HepG2 (cell line): ENCODE measurements at regions not wholly inside any gene's neighbourhood (a gene's known extent, or its start where the extent isn't known, plus 50 kb on each side); places are given as distances from the start of the nearest gene placed in this dataset.
"Not testable (repeated sequence)": the region's sequence is repeated elsewhere in the genome, so short reads cannot be mapped to it uniquely, and the experiment has no call there.

ENCODE experiments used
- ATAC-seq: fragments of 200-7000 bp; cut with Tn5 transposase; 3 replicates; pipeline ENCODE4 v1.9.1; 2020; ENCODE audit warnings: mild to moderate bottlenecking, moderate library complexity
- BruUV-seq: library from RNA; stranded (reverse); fragments of 400-500 nt; replicated peaks from 2 replicates; lab custom pipeline; 2021; lab: Mats Ljungman, UMichigan
- CTCF ChIA-PET: fragments of 300-600 bp; formaldehyde crosslinking; extraction: SDS; loops from one replicate; lab custom pipeline; 2021; ENCODE audit warnings: low total read pairs, inconsistent platforms, low intra/inter-chr PET ratio; lab: Yijun Ruan, JAX
- POLR2A ChIA-PET: fragments of 350-600 bp; sonication (Branson Sonifier 250); formaldehyde crosslinking; loops from one replicate; lab custom pipeline; 2020; ENCODE audit warnings: antibody characterized with exemption, inconsistent platforms; lab: Yijun Ruan, JAX
- DNase-seq: peaks from one replicate; pipeline ENCODE4 v3.0.0-alpha.2; 2015; ENCODE audit warnings: low spot score
- FAIRE-seq: peaks from 3 replicates; lab custom pipeline; 2011; peaks lifted over from hg19 to GRCh38; lab: Jason Lieb, UNC
- H2AFZ ChIP-seq: one replicate; pipeline ENCODE4 v1.6.1; 2011; ENCODE audit warnings: low read length, inconsistent platforms
- H3K27ac ChIP-seq: fragments of 300-600 bp; 3 replicates; pipeline ENCODE4 v1.8.0; 2011; ENCODE audit warnings: mixed run types, mild to moderate bottlenecking, mixed read lengths, low read length, inconsistent platforms; ENCODE audit not compliant: insufficient read depth; ENCODE audit errors: extremely low read length
- H3K27me3 ChIP-seq, 2 experiments: fragments of 200-600 bp in 1 of 2; 2 replicates in 1 of 2; 3 replicates in 1 of 2; pipeline versions ENCODE4 v1.6.0 to v1.8.0; 2011; ENCODE audit warnings: low read length in 2 of 2, mild to moderate bottlenecking in 2 of 2, moderate library complexity in 2 of 2, inconsistent platforms in 1 of 2; ENCODE audit not compliant: insufficient read depth in 2 of 2, control insufficient read depth in 1 of 2
- H3K36me3 ChIP-seq, 2 experiments: fragments of 200-600 bp in 1 of 2; replicated peaks in 1 of 2; 2 replicates in 1 of 2; 3 replicates in 1 of 2; pipeline versions ENCODE4 v1.5.1 to v1.8.0; 2011; ENCODE audit warnings: low read length in 2 of 2, inconsistent platforms in 1 of 2; ENCODE audit not compliant: insufficient read depth in 2 of 2, control insufficient read depth in 1 of 2
- H3K4me1 ChIP-seq: 2 replicates; pipeline ENCODE4 v1.5.1; 2012; ENCODE audit warnings: low read length, inconsistent platforms; ENCODE audit not compliant: insufficient read depth
- H3K4me2 ChIP-seq: 2 replicates; pipeline ENCODE4 v1.6.0; 2011; ENCODE audit warnings: low read depth, low read length, inconsistent platforms
- H3K4me3 ChIP-seq, 3 experiments: fragments of 200-600 bp in 1 of 3; sonication (generic), shearing (Covaris generic) in 1 of 3; replicated peaks in 1 of 3; 2 replicates each; pipeline ENCODE4 v1.5.1; 2011 to 2016; ENCODE audit warnings: low read length in 3 of 3, inconsistent platforms in 2 of 3, low read depth in 2 of 3, mild to moderate bottlenecking in 2 of 3, control low read depth in 1 of 3, mixed read lengths in 1 of 3; ENCODE audit not compliant: insufficient read depth in 1 of 3
- H3K79me2 ChIP-seq: one replicate; pipeline ENCODE4 v1.6.1; 2011; ENCODE audit warnings: low read length, inconsistent platforms; ENCODE audit not compliant: insufficient read depth
- H3K9ac ChIP-seq: 2 replicates; pipeline ENCODE4 v1.6.0; 2011; ENCODE audit warnings: mild to moderate bottlenecking, low read depth, low read length, inconsistent platforms; ENCODE audit not compliant: insufficient read depth
- H3K9me3 ChIP-seq: 2 replicates; pipeline ENCODE4 v1.5.1; 2012; ENCODE audit warnings: mild to moderate bottlenecking, low read length
- H4K20me1 ChIP-seq: 2 replicates; pipeline ENCODE4 v1.6.0; 2011; ENCODE audit warnings: inconsistent platforms, mild to moderate bottlenecking, low read length, moderate library complexity; ENCODE audit not compliant: insufficient read depth
- ARNT2 ChIP-seq: sonication (generic); formaldehyde crosslinking; IDR thresholded peaks from 2 replicates; pipeline ENCODE4 v1.8.0; 2022; ENCODE audit warnings: mild to moderate bottlenecking, low read depth, missing genetic modification reagents, moderate library complexity
- FOXA1 ChIP-seq, 2 experiments: fragments of 450-650 bp in 1 of 2; sonication (generic) in 1 of 2; formaldehyde crosslinking in 1 of 2; IDR thresholded peaks; 2 replicates each; pipeline versions ENCODE4 v1.4.0 to v1.6.1; 2016 to 2020; ENCODE audit warnings: missing genetic modification reagents in 1 of 2
- HMGA1 ChIP-seq: sonication (generic); formaldehyde crosslinking; conservative IDR thresholded peaks from 2 replicates; pipeline ENCODE4 v1.4.0; 2020; ENCODE audit warnings: missing genetic modification reagents
- JUND ChIP-seq: sonication (generic); formaldehyde crosslinking; IDR thresholded peaks from 2 replicates; pipeline ENCODE4 v1.8.0; 2022; ENCODE audit warnings: mild to moderate bottlenecking, missing genetic modification reagents
- MED8 ChIP-seq: sonication (generic); formaldehyde crosslinking; IDR thresholded peaks from 2 replicates; pipeline ENCODE4 v1.8.1; 2023; ENCODE audit warnings: mild to moderate bottlenecking, missing genetic modification reagents; ENCODE audit not compliant: insufficient replicate concordance
- RAD21 ChIP-seq: fragments of 450-650 bp; formaldehyde crosslinking; IDR thresholded peaks from 2 replicates; pipeline ENCODE4 v1.5.0; 2020; ENCODE audit warnings: mild to moderate bottlenecking
- TIGD3 ChIP-seq: sonication (generic); formaldehyde crosslinking; IDR thresholded peaks from 2 replicates; pipeline ENCODE4 v1.5.1; 2020; ENCODE audit warnings: mild to moderate bottlenecking, missing genetic modification reagents, borderline replicate concordance
- ZNF124 ChIP-seq: sonication (generic); formaldehyde crosslinking; IDR thresholded peaks from 2 replicates; pipeline ENCODE4 v1.4.0; 2020; ENCODE audit warnings: missing genetic modification reagents
- ZNF281 ChIP-seq: sonication (generic); formaldehyde crosslinking; IDR thresholded peaks from 2 replicates; pipeline ENCODE4 v1.4.0; 2020; ENCODE audit warnings: missing genetic modification reagents, borderline replicate concordance
- WGBS: methylation state at CpG from one replicate; pipeline ENCODE4 v1.1.6; 2017; ENCODE audit warnings: low lambda C conversion rate; 5-methylcytosine and 5-hydroxymethylcytosine counted together
- in situ Hi-C: cut with HindIII; loops from 2 replicates; pipeline ENCODE4 v1.10.0; 2017; ENCODE audit warnings: low pct_unique_long_range_greater_than_20kb; ENCODE audit not compliant: extremely low pct_ligation_motif_present
- intact Hi-C: fragments of 100-400 bp; cut with micrococcal nuclease; formaldehyde crosslinking; loops from one replicate; pipeline ENCODE4 v1.10.0; 2022; ENCODE audit not compliant: unreplicated experiment
- TF ChIP-seq, protein P1 (sequence below): IDR thresholded peaks from 2 replicates; pipeline ENCODE4 v1.6.1; 2016; ENCODE audit warnings: mild to moderate bottlenecking, missing biosample characterization, missing genetic modification reagents

DNA sequence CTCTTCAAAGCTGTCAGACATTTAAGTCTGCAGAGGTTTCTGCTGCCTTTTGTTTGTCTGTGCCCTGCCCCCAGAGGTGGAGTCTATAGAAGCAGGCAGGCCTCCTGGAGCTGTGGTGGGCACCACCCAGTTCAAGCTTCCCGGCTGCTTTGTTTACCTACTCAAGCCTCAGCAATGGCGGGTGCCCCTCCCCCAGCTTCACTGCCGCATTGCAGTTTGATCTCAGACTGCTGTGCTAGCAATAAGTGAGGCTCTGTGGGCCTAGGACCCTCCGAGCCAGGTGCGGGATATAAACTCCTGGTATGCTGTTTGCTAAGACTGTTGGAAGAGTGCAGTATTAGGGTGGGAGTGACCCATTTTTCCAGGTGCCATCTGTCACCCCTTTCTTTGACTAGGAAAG, 145.5 kb downstream of the DMRT2 start:
- H3K9ac ChIP-seq; H4K20me1 ChIP-seq; H3K79me2 ChIP-seq; FAIRE-seq; CTCF ChIA-PET; H3K4me2 ChIP-seq; H3K4me1 ChIP-seq; H3K4me3 ChIP-seq; H3K27me3 ChIP-seq; H3K27ac ChIP-seq; H3K36me3 ChIP-seq; intact Hi-C loops; H2AFZ ChIP-seq; POLR2A ChIA-PET; ATAC-seq; in situ Hi-C loops; BruUV-seq; H3K9me3 ChIP-seq; TF ChIP-seq FOXA1 (IDR thresholded peaks at IDR 0.05): not testable (repeated sequence)
- TF ChIP-seq FOXA1 (CRISPR knock-in tag; IDR thresholded peaks at IDR 0.05) (peak; percentile 22; the same call in 1 of the 2 replicates), ZNF281 (CRISPR knock-in tag) (peak; percentile 63)
- peak; percentile 14 for DNase-seq
- 42% methylated on average over 3 of the region's 5 CpGs for WGBS

DNA sequence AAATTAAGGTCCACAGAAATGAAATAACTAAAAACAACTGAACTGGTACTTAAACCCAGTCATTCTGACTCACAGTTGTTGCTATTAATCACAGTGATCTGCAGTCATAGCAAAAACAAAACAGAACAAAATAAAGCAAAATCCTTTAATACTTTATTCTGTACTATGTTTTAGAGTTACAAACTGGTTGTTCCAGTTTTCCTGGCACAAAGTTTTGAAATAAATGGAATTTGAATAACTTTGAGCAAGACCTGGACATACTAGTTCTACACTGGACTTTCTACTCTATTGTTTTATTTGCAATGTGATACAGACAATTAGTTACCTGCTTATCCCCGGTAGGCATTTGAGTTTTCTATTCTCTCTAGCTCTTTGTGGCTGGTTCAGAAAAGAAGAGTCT, 147.9 kb downstream of the DMRT2 start:
- no peak overlapping the region for H3K4me3 ChIP-seq
- 0% methylated on average over 1 of the region's 1 CpG for WGBS
- TF ChIP-seq HMGA1 (CRISPR knock-in tag) (no peak), TIGD3 (CRISPR knock-in tag) (no peak), RAD21 (CRISPR knock-in tag) (no peak), JUND (CRISPR knock-in tag) (no peak), ZNF124 (CRISPR knock-in tag) (no peak), MED8 (CRISPR knock-in tag) (no peak), ARNT2 (CRISPR knock-in tag) (no peak)
- TF ChIP-seq, protein P1, sequence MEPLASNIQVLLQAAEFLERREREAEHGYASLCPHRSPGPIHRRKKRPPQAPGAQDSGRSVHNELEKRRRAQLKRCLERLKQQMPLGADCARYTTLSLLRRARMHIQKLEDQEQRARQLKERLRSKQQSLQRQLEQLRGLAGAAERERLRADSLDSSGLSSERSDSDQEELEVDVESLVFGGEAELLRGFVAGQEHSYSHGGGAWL (CRISPR knock-in tag) = no peak
- no peak overlapping the region for H3K27ac ChIP-seq
- H3K27me3 ChIP-seq = no peaks in the 10 kb centered on the region
- no peaks in the 10 kb centered on the region for H3K79me2 ChIP-seq
- no peaks in the 10 kb centered on the region for H3K9me3 ChIP-seq
- CTCF ChIA-PET = no interaction called here
- ATAC-seq = no peak
- DNase-seq = no peak
- intact Hi-C loops (no loop called here), in situ Hi-C loops (no loop called here)
- FAIRE-seq = no peak
- no peak overlapping the region for H2AFZ ChIP-seq
- H3K9ac ChIP-seq = no peak overlapping the region
- H3K4me2 ChIP-seq = no peak overlapping the region
- no TSS peak for BruUV-seq
- no peaks in the 10 kb centered on the region for H4K20me1 ChIP-seq
- POLR2A ChIA-PET = no interaction called here
- H3K4me1 ChIP-seq = peaks cover 15% of the 10 kb centered on the region
- no peaks in the 10 kb centered on the region for H3K36me3 ChIP-seq
